ENCODE measurements at regions not wholly inside any gene's neighbourhood (a gene's known extent, or its start where the extent isn't known, plus 50 kb on each side); places are given as distances from the start of the nearest gene placed in this dataset.

GRCh38 chr4:14679906-14680305, 322.4 kb upstream of the CPEB2 start:
- H3K27ac Mint-ChIP-seq (ENCODE audit: unreplicated experiment): no peak overlapping the region
- DNase-seq (ENCODE audit: low spot score): no peak

GRCh38 chr4:14681330-14681729, 321.0 kb upstream of the CPEB2 start:
- no peak for TF ChIP-seq CTCF (IDR thresholded peaks at IDR 0.05)
- Mint-ChIP-seq H3K4me1 (ENCODE audit: low read depth) (no peaks in the 10 kb centered on the region), H3K27me3 (ENCODE audit: low read depth) (peaks cover 2% of the 10 kb centered on the region), H3K27ac (ENCODE audit: unreplicated experiment) (no peak overlapping the region), H3K9me3 (ENCODE audit: low read depth) (peaks cover 7% of the 10 kb centered on the region), H3K4me3 (ENCODE audit: unreplicated experiment) (no peak overlapping the region), H3K36me3 (ENCODE audit: low read depth) (peaks cover 1% of the 10 kb centered on the region)
- DNase-seq (ENCODE audit: low spot score): no peak

More at GRCh38 chr4:14679906-14680305, 322.4 kb upstream of the CPEB2 start:
- Mint-ChIP-seq H3K27me3 (ENCODE audit: low read depth) (peaks cover 2% of the 10 kb centered on the region), H3K4me1 (ENCODE audit: low read depth) (no peaks in the 10 kb centered on the region), H3K9me3 (ENCODE audit: low read depth) (peaks cover 7% of the 10 kb centered on the region), H3K4me3 (ENCODE audit: unreplicated experiment) (no peak overlapping the region), H3K36me3 (ENCODE audit: low read depth) (peaks cover 1% of the 10 kb centered on the region)
- TF ChIP-seq CTCF (IDR thresholded peaks at IDR 0.05): no peak

- no peaks in the 10 kb centered on the region for H3K4me1 Mint-ChIP-seq (ENCODE audit: low read depth)
- no peak overlapping the region for H3K4me3 Mint-ChIP-seq (ENCODE audit: unreplicated experiment)
- TF ChIP-seq CTCF (IDR thresholded peaks at IDR 0.05): no peak
- no peaks in the 10 kb centered on the region for H3K9me3 Mint-ChIP-seq (ENCODE audit: low read depth)
- peaks cover 4% of the 10 kb centered on the region for H3K27me3 Mint-ChIP-seq (ENCODE audit: low read depth)
- no peak for DNase-seq (ENCODE audit: low spot score)
- H3K36me3 Mint-ChIP-seq (ENCODE audit: low read depth): no peaks in the 10 kb centered on the region
- no peak overlapping the region for H3K27ac Mint-ChIP-seq (ENCODE audit: unreplicated experiment)
Observed at GRCh38 chr4:14693728-14694127, 308.6 kb upstream of the CPEB2 start.

- Mint-ChIP-seq H3K9me3 (ENCODE audit: low read depth) (no peaks in the 10 kb centered on the region), H3K36me3 (ENCODE audit: low read depth) (no peaks in the 10 kb centered on the region), H3K4me3 (ENCODE audit: unreplicated experiment) (no peak overlapping the region), H3K4me1 (ENCODE audit: low read depth) (no peaks in the 10 kb centered on the region), H3K27me3 (ENCODE audit: low read depth) (peaks cover 6% of the 10 kb centered on the region), H3K27ac (ENCODE audit: unreplicated experiment) (no peak overlapping the region)
- no peak for TF ChIP-seq CTCF (IDR thresholded peaks at IDR 0.05)
- DNase-seq (ENCODE audit: low spot score): no peak
Observed at GRCh38 chr4:14695095-14695845, 307.0 kb upstream of the CPEB2 start.

- H3K27me3 Mint-ChIP-seq (ENCODE audit: low read depth): peaks cover 18% of the 10 kb centered on the region
- H3K36me3 Mint-ChIP-seq (ENCODE audit: low read depth): no peaks in the 10 kb centered on the region
- no peak overlapping the region for H3K4me3 Mint-ChIP-seq (ENCODE audit: unreplicated experiment)
- TF ChIP-seq CTCF (IDR thresholded peaks at IDR 0.05): peak; percentile 27
- H3K4me1 Mint-ChIP-seq (ENCODE audit: low read depth): no peaks in the 10 kb centered on the region
- H3K9me3 Mint-ChIP-seq (ENCODE audit: low read depth): no peaks in the 10 kb centered on the region
- DNase-seq (ENCODE audit: low spot score): no peak
- no peak overlapping the region for H3K27ac Mint-ChIP-seq (ENCODE audit: unreplicated experiment)
Observed at GRCh38 chr4:14700083-14700482, 302.2 kb upstream of the CPEB2 start.

Measured in chondrocyte (in vitro differentiated cells).